Uterus (tissue), 2 donors: ENCODE measurements at regions not wholly inside any gene's neighbourhood (a gene's known extent, or its start where the extent isn't known, plus 50 kb on each side); places are given as distances from the start of the nearest gene placed in this dataset.

ENCODE experiments used
- POLR2A ChIP-seq, 2 donors: fragments of 450-650 bp; IDR thresholded peaks; one replicate each; pipeline ENCODE4 v1.6.1; 2016; ENCODE audit warnings: antibody characterized with exemption in 2 of 2, mild to moderate bottlenecking in 1 of 2, moderate library complexity in 1 of 2
- TF ChIP-seq, protein P1 (sequence below), 4 experiments: fragments of 200-600 bp in 2 of 4; fragments of 450-650 bp in 2 of 4; sonication (generic) in 2 of 4; IDR thresholded peaks; one replicate each; pipeline ENCODE4 v1.5.1; 2016 to 2019; ENCODE audit warnings: antibody characterized with exemption in 4 of 4, mild to moderate bottlenecking in 2 of 4, moderate library complexity in 1 of 4

DNA sequence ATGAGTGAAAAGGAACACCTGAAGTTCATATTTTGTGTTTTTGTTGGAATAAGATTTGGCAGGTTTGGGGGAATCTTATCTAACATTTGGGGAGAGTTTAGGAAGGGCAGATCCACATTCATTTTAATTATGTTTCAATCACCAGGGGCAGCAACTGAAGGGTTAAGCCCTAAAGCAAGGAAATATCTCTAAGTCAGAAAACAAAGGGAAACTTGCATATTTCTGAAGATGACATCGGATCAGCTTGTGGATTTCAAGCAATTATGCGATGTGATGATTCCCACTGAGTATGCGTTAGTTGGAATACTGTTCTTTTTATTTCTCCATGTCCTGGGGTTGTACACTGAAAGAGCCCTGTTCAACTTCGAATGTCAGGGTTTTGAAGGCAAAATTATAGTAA is 59.8 kb upstream of the NFIB start:
- TF ChIP-seq, protein P1, sequence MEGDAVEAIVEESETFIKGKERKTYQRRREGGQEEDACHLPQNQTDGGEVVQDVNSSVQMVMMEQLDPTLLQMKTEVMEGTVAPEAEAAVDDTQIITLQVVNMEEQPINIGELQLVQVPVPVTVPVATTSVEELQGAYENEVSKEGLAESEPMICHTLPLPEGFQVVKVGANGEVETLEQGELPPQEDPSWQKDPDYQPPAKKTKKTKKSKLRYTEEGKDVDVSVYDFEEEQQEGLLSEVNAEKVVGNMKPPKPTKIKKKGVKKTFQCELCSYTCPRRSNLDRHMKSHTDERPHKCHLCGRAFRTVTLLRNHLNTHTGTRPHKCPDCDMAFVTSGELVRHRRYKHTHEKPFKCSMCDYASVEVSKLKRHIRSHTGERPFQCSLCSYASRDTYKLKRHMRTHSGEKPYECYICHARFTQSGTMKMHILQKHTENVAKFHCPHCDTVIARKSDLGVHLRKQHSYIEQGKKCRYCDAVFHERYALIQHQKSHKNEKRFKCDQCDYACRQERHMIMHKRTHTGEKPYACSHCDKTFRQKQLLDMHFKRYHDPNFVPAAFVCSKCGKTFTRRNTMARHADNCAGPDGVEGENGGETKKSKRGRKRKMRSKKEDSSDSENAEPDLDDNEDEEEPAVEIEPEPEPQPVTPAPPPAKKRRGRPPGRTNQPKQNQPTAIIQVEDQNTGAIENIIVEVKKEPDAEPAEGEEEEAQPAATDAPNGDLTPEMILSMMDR (IDR thresholded peaks at IDR 0.05): no peak
- no peak for TF ChIP-seq POLR2A (IDR thresholded peaks at IDR 0.05)
